SW 1271 (cell line): ENCODE measurements at regions not wholly inside any gene's neighbourhood (a gene's known extent, or its start where the extent isn't known, plus 50 kb on each side); places are given as distances from the start of the nearest gene placed in this dataset.

Experiments used
- DNase-seq, 2 experiments: peaks; one replicate each; lab custom pipeline; 2025; lab: John Stamatoyannopoulos, UW

- DNase-seq, result no peak
Observed at GRCh38 chr3:59133311-59133710, 83.5 kb upstream of the CFAP20DC start.

- DNase-seq, result no peak
Observed at GRCh38 chr3:59131016-59131766, 81.4 kb upstream of the CFAP20DC start.

- DNase-seq, result no peak
Observed at GRCh38 chr3:59128685-59129084, 78.9 kb upstream of the CFAP20DC start.

GRCh38 chr3:59127071-59127470, 77.2 kb upstream of the CFAP20DC start:
- DNase-seq, result no peak

GRCh38 chr3:59126446-59126845, 76.6 kb upstream of the CFAP20DC start:
- no peak for DNase-seq

GRCh38 chr3:59121346-59122144, 71.7 kb upstream of the CFAP20DC start:
- no peak for DNase-seq

- no peak for DNase-seq
Observed at GRCh38 chr3:59118928-59119327, 69.1 kb upstream of the CFAP20DC start.

- DNase-seq, result no peak
Observed at GRCh38 chr3:59117396-59117795, 67.6 kb upstream of the CFAP20DC start.

GRCh38 chr3:59116233-59116537, 66.4 kb upstream of the CFAP20DC start:
- no peak for DNase-seq

GRCh38 chr3:59115364-59116232, 65.8 kb upstream of the CFAP20DC start:
- DNase-seq, result no peak

- no peak for DNase-seq
Observed at GRCh38 chr3:59107856-59108815, 58.3 kb upstream of the CFAP20DC start.

- DNase-seq, result no peak
Observed at GRCh38 chr3:59106085-59106648, 56.3 kb upstream of the CFAP20DC start.

- DNase-seq, result no peak
Observed at GRCh38 chr3:59103552-59103951, 53.7 kb upstream of the CFAP20DC start.

GRCh38 chr3:59101231-59101736, 51.5 kb upstream of the CFAP20DC start:
- DNase-seq, result no peak
